NB4 (cell line): ENCODE measurements at regions not wholly inside any gene's neighbourhood (a gene's known extent, or its start where the extent isn't known, plus 50 kb on each side); places are given as distances from the start of the nearest gene placed in this dataset.

Source experiments
- DNase-seq: peaks from one replicate; pipeline ENCODE4 v3.0.0; 2010; ENCODE audit warnings: low read depth
- H3K4me3 ChIP-seq: one replicate; pipeline ENCODE4 v1.5.1; 2011; ENCODE audit warnings: mild to moderate bottlenecking, low read depth, low read length, moderate library complexity
- MAX ChIP-seq: IDR thresholded peaks from 2 replicates; pipeline ENCODE4 v1.6.1; 2011; ENCODE audit warnings: low read depth, low read length
- MYC ChIP-seq: IDR thresholded peaks from 2 replicates; pipeline ENCODE4 v1.6.1; 2011; ENCODE audit warnings: low read depth, low read length
- POLR2A ChIP-seq: IDR thresholded peaks from 2 replicates; pipeline ENCODE4 v1.6.1; 2011; ENCODE audit warnings: mild to moderate bottlenecking; ENCODE audit not compliant: insufficient read length; ENCODE audit errors: extremely low read depth
- TF ChIP-seq, protein P1 (sequence below): IDR thresholded peaks from one replicate; pipeline ENCODE4 v1.5.1; 2012; ENCODE audit warnings: low read depth, low read length

DNA sequence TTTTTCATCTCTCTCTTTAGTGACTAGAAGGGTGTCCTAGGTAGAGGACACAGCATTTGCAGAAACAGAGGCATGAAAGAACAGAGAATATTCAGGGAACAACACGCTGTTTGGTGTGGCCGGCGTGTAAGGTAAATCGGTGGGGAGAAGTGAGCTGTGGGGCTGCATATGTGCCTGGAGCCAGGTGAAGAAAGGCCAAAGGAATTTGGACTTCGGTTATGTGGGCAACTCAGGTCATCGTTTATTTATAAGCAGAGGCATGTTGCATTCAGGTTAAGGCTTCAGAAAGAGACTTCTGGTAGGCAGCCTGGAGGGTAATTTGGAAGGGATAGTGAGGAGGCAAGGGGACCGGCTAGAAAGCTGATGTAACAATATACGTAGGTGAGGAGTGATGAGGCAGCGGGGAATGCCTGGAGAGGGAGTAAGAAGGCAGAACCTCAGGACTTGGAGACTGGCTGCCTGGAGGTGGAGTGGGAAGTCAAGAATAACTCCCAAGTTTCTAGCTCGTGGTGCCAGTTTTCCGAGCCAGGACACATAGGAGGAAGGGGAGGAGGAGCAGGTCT, 64.1 kb upstream of the ACOT11 start:
- no peak for DNase-seq
- TF ChIP-seq, protein P1, sequence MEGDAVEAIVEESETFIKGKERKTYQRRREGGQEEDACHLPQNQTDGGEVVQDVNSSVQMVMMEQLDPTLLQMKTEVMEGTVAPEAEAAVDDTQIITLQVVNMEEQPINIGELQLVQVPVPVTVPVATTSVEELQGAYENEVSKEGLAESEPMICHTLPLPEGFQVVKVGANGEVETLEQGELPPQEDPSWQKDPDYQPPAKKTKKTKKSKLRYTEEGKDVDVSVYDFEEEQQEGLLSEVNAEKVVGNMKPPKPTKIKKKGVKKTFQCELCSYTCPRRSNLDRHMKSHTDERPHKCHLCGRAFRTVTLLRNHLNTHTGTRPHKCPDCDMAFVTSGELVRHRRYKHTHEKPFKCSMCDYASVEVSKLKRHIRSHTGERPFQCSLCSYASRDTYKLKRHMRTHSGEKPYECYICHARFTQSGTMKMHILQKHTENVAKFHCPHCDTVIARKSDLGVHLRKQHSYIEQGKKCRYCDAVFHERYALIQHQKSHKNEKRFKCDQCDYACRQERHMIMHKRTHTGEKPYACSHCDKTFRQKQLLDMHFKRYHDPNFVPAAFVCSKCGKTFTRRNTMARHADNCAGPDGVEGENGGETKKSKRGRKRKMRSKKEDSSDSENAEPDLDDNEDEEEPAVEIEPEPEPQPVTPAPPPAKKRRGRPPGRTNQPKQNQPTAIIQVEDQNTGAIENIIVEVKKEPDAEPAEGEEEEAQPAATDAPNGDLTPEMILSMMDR, result no peak
- TF ChIP-seq POLR2A, result no peak
- no peak for TF ChIP-seq MAX
- H3K4me3 ChIP-seq, result no peak overlapping the region

GRCh38 chr1:54481201-54481884, 66.7 kb upstream of the ACOT11 start:
- H3K4me3 ChIP-seq, result no peak overlapping the region
- no peak for DNase-seq
- TF ChIP-seq POLR2A (no peak), MAX (no peak), MYC (no peak)
- TF ChIP-seq, protein P1, result no peak

DNA sequence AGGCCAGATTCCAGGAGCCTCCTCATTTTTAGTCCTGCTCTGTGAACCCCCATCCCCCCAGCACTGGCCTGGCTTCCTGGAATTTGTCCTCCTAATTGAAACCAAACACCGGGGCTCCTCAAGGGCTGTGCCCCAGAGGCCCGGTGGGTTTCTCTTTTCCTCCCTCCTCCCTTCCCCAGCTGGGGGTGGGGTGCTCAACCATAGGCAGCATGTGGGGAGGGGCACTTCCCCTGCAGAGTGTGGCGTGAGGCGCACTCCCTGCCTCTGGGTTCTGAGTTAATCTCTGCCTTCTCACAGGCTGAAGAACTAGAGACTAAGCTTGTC, 67.5 kb upstream of the ACOT11 start:
- TF ChIP-seq MYC (no peak; the same call in 1 of the 2 replicates), POLR2A (no peak), MAX (0 out of 2 replicates have a peak, but pooled peaks have one; percentile 18)
- TF ChIP-seq, protein P1, result no peak
- peak; percentile 67 for DNase-seq
- no peak overlapping the region for H3K4me3 ChIP-seq

- no peak overlapping the region for H3K4me3 ChIP-seq
- TF ChIP-seq MAX (no peak), MYC (no peak), POLR2A (no peak)
- TF ChIP-seq, protein P1, result no peak
- DNase-seq, result no peak
Measured at GRCh38 chr1:54479841-54480524, 68.0 kb upstream of the ACOT11 start.

GRCh38 chr1:54479251-54479650, 68.8 kb upstream of the ACOT11 start:
- DNase-seq, result no peak
- TF ChIP-seq MAX, result no peak
- TF ChIP-seq MYC, result no peak
- no peak for TF ChIP-seq POLR2A
- TF ChIP-seq, protein P1, result no peak
- H3K4me3 ChIP-seq, result no peak overlapping the region
